ENCODE measurements at regions not wholly inside any gene's neighbourhood (a gene's known extent, or its start where the extent isn't known, plus 50 kb on each side); places are given as distances from the start of the nearest gene placed in this dataset.

GRCh38 chr13:78087966-78088678 lies 169.5 kb upstream of the EDNRB start:
- TF ChIP-seq CTCF (IDR thresholded peaks at IDR 0.05; ENCODE audit: unreplicated experiment): no peak
- Mint-ChIP-seq H3K9me3 (ENCODE audit: unreplicated experiment) (no peaks in the 10 kb centered on the region), H3K4me3 (ENCODE audit: unreplicated experiment) (no peak overlapping the region), H3K4me1 (ENCODE audit: unreplicated experiment) (peaks cover 2% of the 10 kb centered on the region), H3K36me3 (ENCODE audit: low read depth, unreplicated experiment) (no peaks in the 10 kb centered on the region), H3K27ac (ENCODE audit: unreplicated experiment) (no peak overlapping the region), H3K27me3 (ENCODE audit: unreplicated experiment) (no peaks in the 10 kb centered on the region)
- no peak for DNase-seq (ENCODE audit: low spot score)

GRCh38 chr13:78085434-78086225 lies 167.0 kb upstream of the EDNRB start:
- Mint-ChIP-seq H3K27ac (ENCODE audit: unreplicated experiment) (no peak overlapping the region), H3K36me3 (ENCODE audit: low read depth, unreplicated experiment) (no peaks in the 10 kb centered on the region), H3K27me3 (ENCODE audit: unreplicated experiment) (no peaks in the 10 kb centered on the region), H3K4me1 (ENCODE audit: unreplicated experiment) (peaks cover 2% of the 10 kb centered on the region), H3K4me3 (ENCODE audit: unreplicated experiment) (no peak overlapping the region), H3K9me3 (ENCODE audit: unreplicated experiment) (peaks cover 4% of the 10 kb centered on the region)
- TF ChIP-seq CTCF (IDR thresholded peaks at IDR 0.05; ENCODE audit: unreplicated experiment): no peak
- DNase-seq (ENCODE audit: low spot score): no peak

DNA sequence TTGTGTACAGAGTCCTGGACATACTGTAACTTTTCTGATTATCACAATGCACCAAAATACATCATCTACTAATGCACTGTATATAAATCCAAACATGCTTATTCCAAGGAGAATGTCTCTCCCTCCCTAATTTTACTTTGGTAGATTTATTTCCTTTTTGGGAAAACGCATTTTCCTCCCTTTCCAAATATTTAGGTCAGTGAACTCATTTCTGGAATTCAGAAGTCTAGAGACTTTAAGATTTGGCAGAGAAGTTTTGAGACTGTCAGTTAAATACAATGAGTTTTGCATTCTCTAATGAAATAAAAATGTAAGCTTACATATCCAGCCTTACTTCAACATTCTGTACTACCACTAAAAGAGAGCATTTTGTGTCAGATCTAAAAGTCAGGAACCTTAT lies 165.8 kb upstream of the EDNRB start:
- peaks cover 4% of the 10 kb centered on the region for H3K9me3 Mint-ChIP-seq (ENCODE audit: unreplicated experiment)
- peaks cover 2% of the 10 kb centered on the region for H3K4me1 Mint-ChIP-seq (ENCODE audit: unreplicated experiment)
- no peak overlapping the region for H3K4me3 Mint-ChIP-seq (ENCODE audit: unreplicated experiment)
- no peak for TF ChIP-seq CTCF (IDR thresholded peaks at IDR 0.05; ENCODE audit: unreplicated experiment)
- DNase-seq (ENCODE audit: low spot score): no peak
- H3K27ac Mint-ChIP-seq (ENCODE audit: unreplicated experiment): no peak overlapping the region
- no peaks in the 10 kb centered on the region for H3K27me3 Mint-ChIP-seq (ENCODE audit: unreplicated experiment)
- H3K36me3 Mint-ChIP-seq (ENCODE audit: low read depth, unreplicated experiment): no peaks in the 10 kb centered on the region

DNA sequence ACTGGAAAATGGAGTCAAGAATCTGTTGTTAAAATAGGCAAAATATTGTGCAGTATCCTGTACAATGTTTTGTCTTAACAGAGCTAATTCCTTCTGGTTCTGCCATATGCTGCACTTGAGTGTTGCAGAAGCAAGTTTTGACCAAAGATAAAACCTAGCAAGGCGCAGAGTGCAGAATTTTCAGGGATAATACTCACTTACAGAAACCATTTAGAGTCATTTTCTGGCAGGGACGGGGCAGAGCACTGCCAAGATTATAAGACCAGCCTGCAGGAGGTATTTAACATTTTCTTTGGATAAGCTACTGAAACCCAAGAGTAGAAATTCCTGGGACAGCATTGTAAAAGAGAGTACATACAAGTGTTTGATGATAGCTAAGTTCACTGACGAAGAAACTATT lies 159.5 kb upstream of the EDNRB start:
- DNase-seq (ENCODE audit: low spot score): no peak
- Mint-ChIP-seq H3K9me3 (ENCODE audit: unreplicated experiment) (peaks cover 4% of the 10 kb centered on the region), H3K36me3 (ENCODE audit: low read depth, unreplicated experiment) (no peaks in the 10 kb centered on the region), H3K4me1 (ENCODE audit: unreplicated experiment) (no peaks in the 10 kb centered on the region), H3K27ac (ENCODE audit: unreplicated experiment) (no peak overlapping the region), H3K27me3 (ENCODE audit: unreplicated experiment) (peaks cover 3% of the 10 kb centered on the region), H3K4me3 (ENCODE audit: unreplicated experiment) (no peak overlapping the region)
- no peak for TF ChIP-seq CTCF (IDR thresholded peaks at IDR 0.05; ENCODE audit: unreplicated experiment)

GRCh38 chr13:78067290-78067689 lies 148.7 kb upstream of the EDNRB start:
- Mint-ChIP-seq H3K4me1 (ENCODE audit: unreplicated experiment) (no peaks in the 10 kb centered on the region), H3K27me3 (ENCODE audit: unreplicated experiment) (peaks cover 2% of the 10 kb centered on the region), H3K27ac (ENCODE audit: unreplicated experiment) (no peak overlapping the region), H3K9me3 (ENCODE audit: unreplicated experiment) (no peaks in the 10 kb centered on the region), H3K4me3 (ENCODE audit: unreplicated experiment) (no peak overlapping the region), H3K36me3 (ENCODE audit: low read depth, unreplicated experiment) (no peaks in the 10 kb centered on the region)
- no peak for DNase-seq (ENCODE audit: low spot score)
- TF ChIP-seq CTCF (IDR thresholded peaks at IDR 0.05; ENCODE audit: unreplicated experiment): no peak
